ENCODE measurements at regions not wholly inside any gene's neighbourhood (a gene's known extent, or its start where the extent isn't known, plus 50 kb on each side); places are given as distances from the start of the nearest gene placed in this dataset.

DNA sequence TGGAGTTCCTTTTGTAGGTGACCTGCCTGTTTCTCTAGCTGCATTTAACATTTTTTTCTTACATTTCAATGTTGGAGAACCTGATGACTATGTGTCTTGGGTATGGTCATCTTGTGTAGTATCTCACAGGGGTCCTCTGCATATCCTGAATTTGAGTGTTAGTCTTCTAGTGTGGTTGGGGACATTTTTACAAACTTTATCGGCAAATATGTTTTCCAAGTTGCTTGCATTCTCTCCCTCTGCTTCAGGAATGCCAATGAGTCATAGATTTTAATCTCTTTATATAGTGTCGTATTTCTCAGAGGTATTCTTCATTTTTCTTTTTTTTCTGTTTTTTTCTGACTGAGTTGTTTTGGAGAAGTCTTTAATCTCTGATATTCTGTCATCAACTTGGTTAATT lies 684.0 kb downstream of the NCAM2 start:
- Histone ChIP-seq H3K27ac (no peak overlapping the region), H3K9me3 (replicated peaks) (no peaks in the 10 kb centered on the region; the same call in 1 of the 2 replicates), H3K4me3 (no peak overlapping the region)

DNA sequence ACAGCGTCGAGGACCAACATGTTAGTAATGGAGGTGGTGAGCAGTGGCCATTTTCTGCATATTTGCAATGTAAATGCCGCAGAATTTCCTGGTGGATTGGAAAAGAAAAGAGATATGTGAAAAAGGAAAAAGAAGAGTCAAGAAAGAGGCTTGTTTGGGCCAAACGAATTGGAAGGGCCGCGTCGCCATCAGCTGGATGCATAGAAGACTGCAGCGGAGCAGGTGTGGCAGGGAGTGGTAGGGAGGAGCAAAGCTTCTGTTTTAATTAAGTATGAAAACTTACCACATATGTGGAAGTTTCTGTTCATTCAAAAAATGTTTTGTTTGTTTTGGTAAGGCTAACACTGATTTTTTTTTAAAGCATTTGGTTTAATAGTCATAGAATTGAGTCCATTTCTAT lies 690.7 kb downstream of the NCAM2 start:
- Histone ChIP-seq H3K27ac (no peak overlapping the region), H3K9me3 (replicated peaks) (no peaks in the 10 kb centered on the region; the same call in none of the 2 replicates), H3K4me1 (replicated peaks) (no peaks in the 10 kb centered on the region), H3K4me3 (no peak overlapping the region), H3K27me3 (replicated peaks) (no peaks in the 10 kb centered on the region), H3K36me3 (no peaks in the 10 kb centered on the region)
- DNase-seq (ENCODE audit: low read depth in 1 of 2, low spot score in 2 of 2) = no peak

More for the DNA sequence above, 684.0 kb downstream of the NCAM2 start:
- Histone ChIP-seq H3K4me1 (replicated peaks) (no peaks in the 10 kb centered on the region), H3K27me3 (replicated peaks) (no peaks in the 10 kb centered on the region), H3K36me3 (no peaks in the 10 kb centered on the region)
- no peak for DNase-seq (ENCODE audit: low read depth in 1 of 2, low spot score in 2 of 2)

DNA sequence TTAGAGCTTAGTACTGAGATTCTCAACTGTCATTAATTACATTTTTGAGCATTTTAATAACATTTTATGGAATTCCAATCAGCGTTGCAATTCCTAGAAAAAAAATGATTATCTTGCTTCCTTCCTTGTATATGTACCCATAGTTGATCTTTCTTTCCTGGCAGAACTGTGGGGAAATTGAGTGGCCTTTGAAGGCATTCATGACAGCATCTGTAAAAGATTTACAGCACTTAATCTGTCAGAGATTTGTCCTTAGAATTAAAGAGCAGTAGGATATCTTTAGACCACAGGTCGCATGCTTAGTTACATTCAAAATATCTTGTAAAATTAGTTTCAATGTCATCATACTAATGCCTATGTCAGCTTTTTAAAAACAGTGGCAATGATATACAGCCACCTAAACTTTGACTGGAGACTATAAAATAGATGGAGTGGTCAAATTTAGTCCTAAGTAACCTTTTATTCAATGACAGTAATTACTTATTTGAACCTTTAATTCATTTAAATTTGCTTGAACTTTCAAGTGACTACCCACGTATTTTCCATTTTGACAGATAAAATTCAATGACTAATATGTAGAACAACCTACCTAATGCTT lies 692.0 kb downstream of the NCAM2 start:
- no peaks in the 10 kb centered on the region for H3K4me1 ChIP-seq (replicated peaks)
- no peaks in the 10 kb centered on the region; the same call in none of the 2 replicates for H3K9me3 ChIP-seq (replicated peaks)
- no peaks in the 10 kb centered on the region for H3K36me3 ChIP-seq
- H3K4me3 ChIP-seq = no peak overlapping the region
- H3K27me3 ChIP-seq (replicated peaks) = no peaks in the 10 kb centered on the region
- no peak overlapping the region for H3K27ac ChIP-seq
- no peak for DNase-seq (ENCODE audit: low read depth in 1 of 2, low spot score in 2 of 2)

DNA sequence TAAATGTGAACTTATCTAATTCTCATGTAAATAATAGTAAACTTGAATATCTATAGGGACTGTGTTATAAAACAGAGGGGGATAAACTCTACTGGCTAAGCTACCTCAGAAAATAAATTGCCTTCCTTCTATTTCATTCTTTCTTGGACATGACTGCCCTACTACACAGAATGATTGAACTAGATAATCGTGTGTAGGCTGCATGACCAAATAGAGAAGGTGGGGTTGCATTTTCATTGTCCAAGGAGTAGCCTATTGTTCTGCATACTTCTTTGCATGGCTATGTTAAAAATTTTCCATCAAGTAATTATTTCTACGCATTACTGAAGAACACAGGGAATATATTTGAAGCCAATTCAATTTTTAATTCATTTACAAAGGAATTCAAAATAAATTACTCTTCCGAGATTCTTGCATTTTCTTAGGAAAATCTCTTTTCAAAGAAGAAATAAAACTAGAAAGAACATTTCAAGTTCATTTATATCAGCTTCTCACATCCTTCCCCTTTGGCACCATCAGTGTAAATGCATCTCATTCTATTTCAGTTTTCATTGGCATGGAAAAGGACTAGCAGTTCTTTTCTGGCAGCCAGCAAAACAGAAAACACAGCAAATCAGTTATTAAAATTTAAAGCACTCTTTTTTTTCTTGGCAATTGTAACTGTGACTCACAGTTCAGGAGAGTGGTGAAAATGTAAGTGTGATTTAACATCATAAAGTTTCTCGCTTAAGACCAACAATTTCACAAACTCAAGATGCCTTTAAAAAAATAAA lies 714.7 kb downstream of the NCAM2 start:
- Histone ChIP-seq H3K4me3 (no peak overlapping the region), H3K4me1 (replicated peaks) (no peaks in the 10 kb centered on the region), H3K36me3 (no peaks in the 10 kb centered on the region), H3K9me3 (replicated peaks) (no peaks in the 10 kb centered on the region), H3K27ac (no peak overlapping the region), H3K27me3 (replicated peaks) (no peaks in the 10 kb centered on the region)
- DNase-seq (ENCODE audit: low read depth in 1 of 2, low spot score in 2 of 2) = no peak

DNA sequence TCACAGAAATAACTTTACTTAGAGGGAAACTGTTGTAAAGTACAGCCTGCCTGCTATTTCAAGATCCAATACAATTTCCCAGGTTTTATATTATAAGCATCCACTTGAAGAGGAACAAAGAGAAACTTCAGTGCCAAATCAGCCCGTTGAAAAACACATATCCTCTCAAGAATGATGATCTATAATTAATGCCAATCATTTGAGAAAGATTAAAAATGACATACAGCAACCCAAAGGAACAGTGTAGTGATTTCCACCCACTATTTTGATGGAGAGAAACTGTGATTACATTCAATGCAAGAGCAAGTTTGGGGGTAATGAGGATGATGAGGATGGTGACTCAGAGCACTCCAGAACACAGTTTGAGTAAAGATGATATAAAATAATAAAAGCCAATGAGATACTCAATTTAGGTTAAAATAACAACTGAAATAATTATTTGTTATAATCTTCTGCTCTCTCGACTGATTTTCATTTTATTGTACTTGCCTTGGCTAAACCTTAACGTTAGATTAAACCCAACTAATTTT lies 715.5 kb downstream of the NCAM2 start:
- no peak for DNase-seq (ENCODE audit: low read depth in 1 of 2, low spot score in 2 of 2)
- no peaks in the 10 kb centered on the region for H3K27me3 ChIP-seq (replicated peaks)
- no peaks in the 10 kb centered on the region for H3K9me3 ChIP-seq (replicated peaks)
- no peak overlapping the region for H3K4me3 ChIP-seq
- H3K36me3 ChIP-seq = no peaks in the 10 kb centered on the region
- H3K27ac ChIP-seq = no peak overlapping the region
- H3K4me1 ChIP-seq (replicated peaks) = no peaks in the 10 kb centered on the region

DNA sequence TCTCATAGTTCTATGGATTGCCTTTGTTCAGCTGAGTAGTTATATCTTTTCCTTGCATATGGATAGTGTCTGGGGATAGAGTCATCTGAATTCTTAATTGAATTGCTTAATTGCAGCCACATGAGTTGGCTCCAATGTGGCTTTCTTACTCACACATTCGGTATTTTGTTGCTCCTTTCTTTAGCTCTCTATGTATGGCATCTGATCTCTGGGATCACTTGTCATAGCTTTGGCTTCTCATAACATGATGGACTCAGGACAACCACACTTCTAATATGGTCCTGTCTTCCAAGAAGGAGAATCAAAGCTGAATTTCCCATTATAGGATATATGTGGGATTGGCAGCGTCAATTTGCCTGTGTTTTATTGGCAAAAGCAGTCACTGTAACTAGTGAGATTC lies 716.2 kb downstream of the NCAM2 start:
- Histone ChIP-seq H3K4me1 (replicated peaks) (no peaks in the 10 kb centered on the region), H3K27me3 (replicated peaks) (no peaks in the 10 kb centered on the region), H3K4me3 (no peak overlapping the region), H3K36me3 (no peaks in the 10 kb centered on the region), H3K27ac (no peak overlapping the region), H3K9me3 (replicated peaks) (no peaks in the 10 kb centered on the region)
- peak in 1 of 2 experiments; percentile 6 for DNase-seq (ENCODE audit: low read depth in 1 of 2, low spot score in 2 of 2)

DNA sequence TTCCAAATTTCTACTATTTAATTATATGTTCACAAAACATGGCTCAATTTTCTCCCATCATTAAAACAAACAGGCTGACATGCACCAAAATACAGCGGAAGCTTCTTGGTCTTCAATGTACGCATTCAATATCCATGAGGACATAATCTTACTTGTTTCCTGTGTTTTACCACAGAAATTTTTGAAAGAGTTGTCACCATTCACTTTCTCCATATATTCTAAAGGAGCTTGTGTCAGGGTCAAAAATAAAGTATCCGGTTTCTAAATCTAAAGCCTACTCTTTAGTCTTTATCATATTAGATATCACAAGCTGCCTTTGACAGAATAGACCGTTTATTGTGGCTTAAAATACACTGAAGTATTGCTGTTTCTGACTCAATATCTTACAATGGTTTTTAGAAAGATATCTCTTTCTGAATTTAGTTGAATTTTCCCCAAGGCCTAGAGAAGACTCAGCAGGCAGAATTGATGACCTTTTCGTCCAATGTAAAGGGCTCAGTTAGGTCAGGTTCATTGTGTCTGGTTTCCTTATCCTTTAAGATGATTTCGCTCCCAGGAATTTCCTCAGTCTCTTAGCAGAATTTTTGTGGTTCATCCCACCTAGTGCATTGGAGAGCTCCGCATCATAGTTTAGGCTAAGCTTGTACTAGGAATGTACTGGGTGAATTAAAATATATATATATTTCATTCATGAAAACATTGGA lies 717.2 kb downstream of the NCAM2 start:
- Histone ChIP-seq H3K27ac (no peak overlapping the region), H3K4me3 (no peak overlapping the region), H3K27me3 (replicated peaks) (no peaks in the 10 kb centered on the region), H3K4me1 (replicated peaks) (no peaks in the 10 kb centered on the region), H3K9me3 (replicated peaks) (no peaks in the 10 kb centered on the region), H3K36me3 (no peaks in the 10 kb centered on the region)
- peak in 1 of 2 experiments; percentile 5 for DNase-seq (ENCODE audit: low read depth in 1 of 2, low spot score in 2 of 2)

DNA sequence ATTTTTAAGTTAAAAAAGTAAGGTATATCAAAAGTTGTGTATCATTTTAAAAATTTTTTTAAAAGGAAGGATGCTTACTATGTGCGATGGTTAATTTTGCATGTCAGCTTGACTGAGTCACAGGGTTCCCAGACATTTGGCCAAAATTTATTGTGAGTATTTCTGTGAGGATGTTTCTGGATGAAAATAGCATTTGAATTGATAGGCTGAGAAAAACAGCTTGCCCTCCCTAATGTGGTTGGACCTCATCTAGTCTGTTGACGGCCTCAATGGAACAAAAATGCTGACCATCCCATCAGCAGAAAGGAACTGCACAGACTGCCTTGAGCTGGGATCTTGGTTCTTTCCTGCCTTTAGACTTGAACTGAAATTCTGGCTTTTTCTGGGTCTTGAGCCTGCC lies 724.5 kb downstream of the NCAM2 start:
- no peaks in the 10 kb centered on the region for H3K27me3 ChIP-seq (replicated peaks)
- no peaks in the 10 kb centered on the region; the same call in 1 of the 2 replicates for H3K9me3 ChIP-seq (replicated peaks)
- no peak overlapping the region for H3K4me3 ChIP-seq
- H3K4me1 ChIP-seq (replicated peaks) = no peaks in the 10 kb centered on the region
- no peaks in the 10 kb centered on the region for H3K36me3 ChIP-seq
- no peak overlapping the region for H3K27ac ChIP-seq
- DNase-seq (ENCODE audit: low read depth in 1 of 2, low spot score in 2 of 2) = no peak

DNA sequence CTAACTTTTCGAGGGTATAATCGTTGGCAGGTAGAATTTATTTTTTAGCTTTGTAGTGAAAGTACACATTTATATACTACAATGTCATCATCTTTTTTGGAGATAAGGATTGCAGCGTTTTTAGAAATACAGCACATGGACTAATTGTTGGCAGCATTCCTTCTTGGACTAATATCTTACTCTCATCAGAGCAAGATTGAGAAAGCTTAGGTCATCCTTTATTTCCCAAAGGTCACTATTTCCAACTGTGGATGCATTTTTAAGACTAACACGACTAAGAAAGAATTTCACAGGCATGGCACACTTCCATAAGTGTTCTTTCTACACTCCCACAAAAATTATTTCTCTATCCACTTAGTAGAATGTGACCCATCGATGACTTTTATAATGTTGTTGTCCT lies 732.3 kb downstream of the NCAM2 start:
- no peaks in the 10 kb centered on the region for H3K4me1 ChIP-seq (replicated peaks)
- DNase-seq (ENCODE audit: low read depth in 1 of 2, low spot score in 2 of 2) = no peak
- no peak overlapping the region for H3K27ac ChIP-seq
- no peaks in the 10 kb centered on the region for H3K9me3 ChIP-seq (replicated peaks)
- H3K4me3 ChIP-seq = no peak overlapping the region
- no peaks in the 10 kb centered on the region for H3K27me3 ChIP-seq (replicated peaks)
- no peaks in the 10 kb centered on the region for H3K36me3 ChIP-seq

DNA sequence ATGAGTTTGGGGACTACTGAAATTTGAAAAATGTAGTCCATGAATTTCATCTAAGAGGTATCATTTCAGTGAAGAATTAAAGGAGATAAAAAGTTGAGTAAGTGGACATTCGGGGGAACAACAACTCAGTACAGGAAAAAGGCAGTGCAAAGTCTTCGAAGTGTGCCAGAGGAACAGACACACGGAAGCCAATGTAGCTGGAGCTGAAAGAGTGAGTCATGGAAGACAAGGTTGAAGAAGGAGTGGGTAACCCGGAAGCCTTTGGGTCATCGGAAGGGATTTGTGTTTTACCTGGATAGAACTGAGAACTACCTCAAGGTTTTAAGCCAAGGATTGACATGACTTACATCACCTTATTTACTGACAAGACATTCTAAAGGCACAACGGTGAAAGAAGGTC lies 733.4 kb downstream of the NCAM2 start:
- H3K27me3 ChIP-seq (replicated peaks) = no peaks in the 10 kb centered on the region
- H3K36me3 ChIP-seq = no peaks in the 10 kb centered on the region
- no peak overlapping the region for H3K4me3 ChIP-seq
- no peak overlapping the region for H3K27ac ChIP-seq
- H3K4me1 ChIP-seq (replicated peaks) = no peaks in the 10 kb centered on the region
- DNase-seq (ENCODE audit: low read depth in 1 of 2, low spot score in 2 of 2) = no peak
- H3K9me3 ChIP-seq (replicated peaks) = no peaks in the 10 kb centered on the region

DNA sequence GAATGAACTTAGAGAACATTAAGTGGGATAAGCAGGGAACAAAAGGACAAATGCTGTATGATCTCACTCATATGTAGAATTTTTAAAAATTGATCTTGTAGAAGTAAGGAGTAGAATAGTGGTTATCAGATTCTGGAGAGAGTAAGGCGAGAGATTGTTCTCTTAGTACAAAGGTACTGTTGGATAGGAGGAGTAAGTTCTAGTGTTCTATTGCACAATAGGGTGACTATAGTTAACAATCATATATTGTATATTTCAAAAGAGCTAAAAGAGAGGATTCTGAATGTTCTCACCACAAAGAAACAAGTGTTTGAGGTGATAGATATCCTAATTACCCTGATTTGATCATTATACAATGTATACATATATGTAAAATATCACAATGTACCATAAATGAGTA lies 735.9 kb downstream of the NCAM2 start:
- H3K9me3 ChIP-seq (replicated peaks) = no peaks in the 10 kb centered on the region; the same call in 1 of the 2 replicates
- no peak overlapping the region for H3K4me3 ChIP-seq
- no peak for DNase-seq (ENCODE audit: low read depth in 1 of 2, low spot score in 2 of 2)
- no peaks in the 10 kb centered on the region for H3K36me3 ChIP-seq
- H3K27ac ChIP-seq = no peak overlapping the region
- H3K27me3 ChIP-seq (replicated peaks) = no peaks in the 10 kb centered on the region
- H3K4me1 ChIP-seq (replicated peaks) = no peaks in the 10 kb centered on the region

DNA sequence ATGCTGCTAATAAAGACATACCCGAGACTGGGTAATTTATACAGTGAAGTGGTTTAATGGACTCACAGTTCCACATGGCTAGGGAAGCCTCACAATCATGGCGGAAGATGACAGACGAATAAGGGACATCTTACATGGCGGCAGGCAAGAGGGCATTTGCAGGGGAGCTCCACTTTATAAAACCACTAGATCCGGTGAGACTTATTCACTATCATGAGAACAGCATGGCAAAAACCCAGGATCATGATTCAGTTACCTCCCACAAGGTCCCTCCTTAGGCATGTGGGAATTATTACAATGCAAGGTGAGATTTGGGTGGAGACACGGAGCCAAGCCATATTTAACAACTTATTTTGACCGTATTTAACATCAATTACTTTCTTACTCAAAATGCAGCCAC lies 739.0 kb downstream of the NCAM2 start:
- Histone ChIP-seq H3K4me3 (no peak overlapping the region), H3K27me3 (replicated peaks) (no peaks in the 10 kb centered on the region), H3K27ac (no peak overlapping the region), H3K36me3 (no peaks in the 10 kb centered on the region), H3K4me1 (replicated peaks) (no peaks in the 10 kb centered on the region), H3K9me3 (replicated peaks) (no peaks in the 10 kb centered on the region; the same call in 1 of the 2 replicates)
- no peak for DNase-seq (ENCODE audit: low read depth in 1 of 2, low spot score in 2 of 2)

DNA sequence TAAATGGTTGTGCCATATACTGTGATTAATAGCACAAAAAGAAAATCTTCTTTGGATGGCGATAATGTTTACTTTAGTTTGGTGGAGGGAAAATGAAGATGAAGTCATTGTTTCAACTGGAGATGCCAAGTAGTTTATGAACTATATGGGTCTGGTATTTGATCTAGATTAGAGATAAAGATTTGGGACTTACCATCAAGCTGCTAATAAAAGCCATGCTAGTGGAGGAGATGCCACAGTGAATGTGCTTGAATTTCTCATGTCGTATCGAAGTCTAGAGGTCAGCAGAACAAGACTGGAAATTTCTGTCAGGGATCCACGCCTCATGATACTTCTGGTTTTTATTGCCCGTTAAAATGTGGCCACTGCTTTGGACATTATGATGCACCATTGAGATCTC lies 742.0 kb downstream of the NCAM2 start:
- H3K36me3 ChIP-seq = no peaks in the 10 kb centered on the region
- H3K4me1 ChIP-seq (replicated peaks) = no peaks in the 10 kb centered on the region
- no peak overlapping the region for H3K27ac ChIP-seq
- no peak for DNase-seq (ENCODE audit: low read depth in 1 of 2, low spot score in 2 of 2)
- H3K4me3 ChIP-seq = no peak overlapping the region
- no peaks in the 10 kb centered on the region for H3K27me3 ChIP-seq (replicated peaks)
- H3K9me3 ChIP-seq (replicated peaks) = no peaks in the 10 kb centered on the region; the same call in 1 of the 2 replicates

All from SJSA1 (cell line).